ENCODE measurements at regions not wholly inside any gene's neighbourhood (a gene's known extent, or its start where the extent isn't known, plus 50 kb on each side); places are given as distances from the start of the nearest gene placed in this dataset.

GRCh38 chr3:110733045-110733444 is 338.6 kb upstream of the NECTIN3 start:
- no peak overlapping the region for H3K4me3 Mint-ChIP-seq
- DNase-seq (ENCODE audit: low spot score): no peak
- no peaks in the 10 kb centered on the region for H3K27me3 Mint-ChIP-seq (ENCODE audit: low read depth)
- CTCF ChIA-PET: no interaction called here
- no peak for ATAC-seq
- peaks cover 9% of the 10 kb centered on the region for H3K9me3 Mint-ChIP-seq
- H3K27ac Mint-ChIP-seq: no peak overlapping the region
- TF ChIP-seq NR1H2 (CRISPR knock-in tag; IDR thresholded peaks at IDR 0.05): no peak
- TF ChIP-seq, protein P1, sequence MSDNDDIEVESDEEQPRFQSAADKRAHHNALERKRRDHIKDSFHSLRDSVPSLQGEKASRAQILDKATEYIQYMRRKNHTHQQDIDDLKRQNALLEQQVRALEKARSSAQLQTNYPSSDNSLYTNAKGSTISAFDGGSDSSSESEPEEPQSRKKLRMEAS (CRISPR knock-in tag; IDR thresholded peaks at IDR 0.05): no peak
- no peak for TF ChIP-seq FOXP1 (CRISPR knock-in tag; IDR thresholded peaks at IDR 0.05; ENCODE audit: borderline replicate concordance)
- no peak for TF ChIP-seq ZNF281 (CRISPR knock-in tag; IDR thresholded peaks at IDR 0.05)
- TF ChIP-seq MYBL2 (CRISPR knock-in tag; IDR thresholded peaks at IDR 0.05): no peak
- no peak for TF ChIP-seq USF1 (CRISPR knock-in tag; IDR thresholded peaks at IDR 0.05)
- no peak for TF ChIP-seq OVOL2 (CRISPR knock-in tag; IDR thresholded peaks at IDR 0.05; ENCODE audit: borderline replicate concordance)
- no peak for TF ChIP-seq ZNF416 (CRISPR knock-in tag; IDR thresholded peaks at IDR 0.05)
- TF ChIP-seq ZNF121 (CRISPR knock-in tag; IDR thresholded peaks at IDR 0.05): no peak
- TF ChIP-seq SMAD3 (CRISPR knock-in tag; IDR thresholded peaks at IDR 0.05; ENCODE audit: borderline replicate concordance): no peak
- no peak for TF ChIP-seq ZNF232 (CRISPR knock-in tag; IDR thresholded peaks at IDR 0.05)
- no peak for TF ChIP-seq NFYB (CRISPR knock-in tag; conservative IDR thresholded peaks at IDR 0.05; ENCODE audit: low read depth)
- TF ChIP-seq ZNF532 (CRISPR knock-in tag; IDR thresholded peaks at IDR 0.05; ENCODE audit: borderline replicate concordance): no peak
- no peak for TF ChIP-seq ZBTB43 (CRISPR knock-in tag; IDR thresholded peaks at IDR 0.05)
- peaks cover 3% of the 10 kb centered on the region; the same call in 1 of the 2 replicates for H3K36me3 Mint-ChIP-seq
- peaks cover 5% of the 10 kb centered on the region; the same call in 1 of the 2 replicates for H3K4me1 Mint-ChIP-seq
- POLR2A ChIA-PET: no interaction called here

GRCh38 chr3:110734524-110734923 is 337.1 kb upstream of the NECTIN3 start:
- DNase-seq (ENCODE audit: low spot score): no peak
- H3K4me3 Mint-ChIP-seq: no peak overlapping the region
- H3K36me3 Mint-ChIP-seq: peaks cover 3% of the 10 kb centered on the region; the same call in 1 of the 2 replicates
- no peaks in the 10 kb centered on the region for H3K4me1 Mint-ChIP-seq
- CTCF ChIA-PET: no interaction called here
- POLR2A ChIA-PET: no interaction called here
- ATAC-seq: no peak
- H3K9me3 Mint-ChIP-seq: peaks cover 9% of the 10 kb centered on the region
- H3K27ac Mint-ChIP-seq: no peak overlapping the region
- no peaks in the 10 kb centered on the region for H3K27me3 Mint-ChIP-seq (ENCODE audit: low read depth)
- TF ChIP-seq E2F5 (CRISPR knock-in tag; IDR thresholded peaks at IDR 0.05): no peak
- TF ChIP-seq GABPB1 (CRISPR knock-in tag; IDR thresholded peaks at IDR 0.05): no peak
- TF ChIP-seq GTF2I (CRISPR knock-in tag; conservative IDR thresholded peaks at IDR 0.05): no peak
- TF ChIP-seq CREB1 (CRISPR knock-in tag; IDR thresholded peaks at IDR 0.05): no peak
- TF ChIP-seq ZNF138 (CRISPR knock-in tag; conservative IDR thresholded peaks at IDR 0.05): no peak
- TF ChIP-seq, protein P2, sequence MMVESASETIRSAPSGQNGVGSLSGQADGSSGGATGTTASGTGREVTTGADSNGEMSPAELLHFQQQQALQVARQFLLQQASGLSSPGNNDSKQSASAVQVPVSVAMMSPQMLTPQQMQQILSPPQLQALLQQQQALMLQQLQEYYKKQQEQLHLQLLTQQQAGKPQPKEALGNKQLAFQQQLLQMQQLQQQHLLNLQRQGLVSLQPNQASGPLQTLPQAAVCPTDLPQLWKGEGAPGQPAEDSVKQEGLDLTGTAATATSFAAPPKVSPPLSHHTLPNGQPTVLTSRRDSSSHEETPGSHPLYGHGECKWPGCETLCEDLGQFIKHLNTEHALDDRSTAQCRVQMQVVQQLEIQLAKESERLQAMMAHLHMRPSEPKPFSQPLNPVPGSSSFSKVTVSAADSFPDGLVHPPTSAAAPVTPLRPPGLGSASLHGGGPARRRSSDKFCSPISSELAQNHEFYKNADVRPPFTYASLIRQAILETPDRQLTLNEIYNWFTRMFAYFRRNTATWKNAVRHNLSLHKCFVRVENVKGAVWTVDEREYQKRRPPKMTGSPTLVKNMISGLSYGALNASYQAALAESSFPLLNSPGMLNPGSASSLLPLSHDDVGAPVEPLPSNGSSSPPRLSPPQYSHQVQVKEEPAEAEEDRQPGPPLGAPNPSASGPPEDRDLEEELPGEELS (CRISPR knock-in tag; IDR thresholded peaks at IDR 0.05): no peak
- TF ChIP-seq CBFB (CRISPR knock-in tag; IDR thresholded peaks at IDR 0.05; ENCODE audit: low read depth): no peak
- TF ChIP-seq MXD4 (CRISPR knock-in tag; IDR thresholded peaks at IDR 0.05; ENCODE audit: borderline replicate concordance): no peak
- TF ChIP-seq ZBTB21 (CRISPR knock-in tag; IDR thresholded peaks at IDR 0.05; ENCODE audit: borderline replicate concordance): no peak

Measured in WTC11 (cell line).